ENCODE measurements at regions not wholly inside any gene's neighbourhood (a gene's known extent, or its start where the extent isn't known, plus 50 kb on each side); places are given as distances from the start of the nearest gene placed in this dataset.

DNA sequence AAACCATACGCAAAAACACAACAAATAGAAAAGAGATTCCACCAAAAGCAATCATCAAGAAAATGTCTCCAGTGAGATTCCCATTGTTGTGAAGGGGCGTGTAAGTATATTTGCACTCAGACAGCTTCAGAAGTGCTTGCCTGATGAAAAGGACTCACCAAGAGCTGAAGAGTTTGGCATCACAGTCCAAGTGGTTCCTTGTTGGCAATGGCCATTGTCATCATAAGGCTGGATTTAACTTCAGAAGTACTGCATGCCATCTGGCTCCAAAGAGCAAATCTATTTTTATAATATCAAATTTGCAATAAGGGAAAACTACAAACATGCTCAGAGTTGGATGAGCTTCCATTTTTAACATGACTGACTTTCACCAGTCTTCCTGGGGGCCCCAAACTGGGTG lies 505.3 kb upstream of the NR2F2 start:
- H4K5ac ChIP-seq (ENCODE audit: low read length): no peak overlapping the region
- DNase-seq: no peak
- H3K18ac ChIP-seq (ENCODE audit: low read length): no peak overlapping the region
- H4K8ac ChIP-seq (ENCODE audit: low read depth, low read length): no peak overlapping the region
- no peak overlapping the region for H3K27ac ChIP-seq (ENCODE audit: low read depth, low read length)
- H3K4ac ChIP-seq (ENCODE audit: low read depth, low read length): no peak overlapping the region
- H3K56ac ChIP-seq (ENCODE audit: low read length): no peak overlapping the region
- WGBS (ENCODE audit: extremely low coverage, insufficient coverage, low lambda C conversion rate): no CpG with 5 or more reads among the region's 2 CpGs
- H3K4me2 ChIP-seq (ENCODE audit: low read length): no peak overlapping the region
- H2BK5ac ChIP-seq (ENCODE audit: low read length): no peak overlapping the region
- H3K79me1 ChIP-seq (ENCODE audit: low read length): no peaks in the 10 kb centered on the region
- no peak overlapping the region for H2BK120ac ChIP-seq (ENCODE audit: low read depth, low read length)
- no peaks in the 10 kb centered on the region for H3K79me2 ChIP-seq (ENCODE audit: control insufficient read depth, insufficient read depth, low read length)
- no peak overlapping the region for H2AK5ac ChIP-seq (ENCODE audit: low read length)
- H3K36me3 ChIP-seq (ENCODE audit: control insufficient read depth, insufficient read depth, low read length): no peaks in the 10 kb centered on the region
- H3K4me1 ChIP-seq (ENCODE audit: control insufficient read depth, low read depth, low read length): no peaks in the 10 kb centered on the region
- H3K9ac ChIP-seq (ENCODE audit: low read length): no peak overlapping the region
- H3K27me3 ChIP-seq (ENCODE audit: insufficient read depth, low read length, poor library complexity): no peaks in the 10 kb centered on the region
- H3K23ac ChIP-seq (ENCODE audit: low read length): no peak overlapping the region
- no peak overlapping the region for H2BK15ac ChIP-seq (replicated peaks; ENCODE audit: low read depth)
- H3K4me3 ChIP-seq (ENCODE audit: low read length): no peak overlapping the region

DNA sequence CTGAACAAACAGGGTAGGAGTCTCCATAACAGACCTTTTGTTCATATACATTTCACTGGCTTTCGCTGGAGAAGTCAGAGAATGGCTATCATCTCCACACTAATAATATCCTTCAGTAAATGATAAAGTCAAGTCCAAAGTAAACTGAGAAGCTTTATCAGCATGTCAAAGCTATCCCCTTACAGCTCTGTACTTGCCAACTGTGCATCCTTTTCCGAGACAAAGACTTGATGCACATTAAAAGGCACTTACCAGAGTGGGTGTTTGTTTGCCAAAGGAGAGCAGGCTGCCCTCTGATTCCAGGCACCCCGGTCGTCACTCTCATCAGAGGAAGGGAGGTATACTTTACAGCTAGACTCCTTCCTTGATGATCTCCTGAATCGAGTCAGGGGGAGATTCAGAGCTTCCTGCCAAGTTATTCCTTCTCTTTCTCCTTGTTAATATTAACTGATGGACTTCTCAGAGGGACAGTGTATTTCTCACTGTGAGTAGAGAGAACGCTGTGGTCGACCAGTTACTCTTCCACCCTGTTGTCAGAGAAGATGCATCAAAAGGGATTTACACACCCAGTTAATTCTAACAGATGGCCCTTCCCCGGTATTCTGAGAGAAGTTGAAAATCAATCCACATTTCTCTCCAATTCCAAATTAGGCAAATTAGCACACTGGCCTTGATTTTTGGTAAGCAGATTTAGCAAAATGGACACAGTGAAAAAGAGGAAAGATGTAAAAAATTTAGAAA lies 504.7 kb upstream of the NR2F2 start:
- Histone ChIP-seq H4K5ac (ENCODE audit: low read length) (no peak overlapping the region), H3K23ac (ENCODE audit: low read length) (no peak overlapping the region), H2AK5ac (ENCODE audit: low read length) (no peak overlapping the region), H3K4me1 (ENCODE audit: control insufficient read depth, low read depth, low read length) (no peaks in the 10 kb centered on the region), H2BK120ac (ENCODE audit: low read depth, low read length) (no peak overlapping the region), H3K18ac (ENCODE audit: low read length) (no peak overlapping the region), H3K36me3 (ENCODE audit: control insufficient read depth, insufficient read depth, low read length) (no peaks in the 10 kb centered on the region), H3K9ac (ENCODE audit: low read length) (no peak overlapping the region), H3K4me3 (ENCODE audit: low read length) (no peak overlapping the region), H4K8ac (ENCODE audit: low read depth, low read length) (no peak overlapping the region), H2BK15ac (replicated peaks; ENCODE audit: low read depth) (no peak overlapping the region), H3K4me2 (ENCODE audit: low read length) (no peak overlapping the region), H3K27me3 (ENCODE audit: insufficient read depth, low read length, poor library complexity) (no peaks in the 10 kb centered on the region), H3K27ac (ENCODE audit: low read depth, low read length) (no peak overlapping the region), H3K79me2 (ENCODE audit: control insufficient read depth, insufficient read depth, low read length) (no peaks in the 10 kb centered on the region), H3K4ac (ENCODE audit: low read depth, low read length) (no peak overlapping the region), H3K56ac (ENCODE audit: low read length) (no peak overlapping the region), H3K79me1 (ENCODE audit: low read length) (no peaks in the 10 kb centered on the region), H2BK5ac (ENCODE audit: low read length) (no peak overlapping the region)
- WGBS (ENCODE audit: extremely low coverage, insufficient coverage, low lambda C conversion rate): no CpG with 5 or more reads among the region's 8 CpGs
- DNase-seq: no peak

DNA sequence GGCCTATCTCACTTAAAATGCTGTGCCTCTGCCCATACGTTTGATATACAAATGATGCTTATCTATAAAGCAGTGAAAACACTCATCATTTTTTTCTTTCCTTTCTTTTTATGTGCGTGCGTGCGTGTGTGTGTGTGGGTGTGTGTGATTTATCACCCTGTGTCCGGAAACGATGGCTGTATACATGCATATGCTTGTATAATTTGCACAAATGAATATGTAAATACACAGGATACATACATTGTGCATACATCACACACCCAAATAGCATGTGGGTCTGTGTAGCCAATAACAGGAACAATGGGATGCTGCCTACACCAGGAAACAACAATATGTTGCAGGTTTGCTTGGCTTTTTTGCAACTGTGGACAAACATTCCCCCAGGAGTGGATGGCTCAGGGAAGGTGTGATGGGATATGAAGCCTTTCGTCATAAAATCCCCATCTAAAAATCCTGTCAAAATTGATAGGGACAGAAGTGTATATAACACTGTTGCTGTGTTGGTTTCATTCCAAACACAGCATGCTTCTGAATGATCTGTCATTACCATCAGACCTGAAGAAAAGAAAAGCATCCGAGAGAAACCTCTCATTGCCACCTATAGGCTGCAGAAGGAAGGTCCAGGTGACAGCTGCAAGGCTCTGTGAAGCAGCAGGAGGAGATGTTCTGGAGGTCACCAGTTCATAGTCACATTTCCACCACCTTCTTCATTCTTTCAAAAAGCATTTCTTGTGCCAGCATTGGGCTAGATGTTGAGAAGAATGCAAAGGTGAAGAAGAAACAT lies 503.9 kb upstream of the NR2F2 start:
- no peak overlapping the region for H2BK120ac ChIP-seq (ENCODE audit: low read depth, low read length)
- peak; percentile 58 for DNase-seq
- H3K4me2 ChIP-seq (ENCODE audit: low read length): no peak overlapping the region
- no peak overlapping the region for H2AK5ac ChIP-seq (ENCODE audit: low read length)
- no peak overlapping the region for H3K23ac ChIP-seq (ENCODE audit: low read length)
- H3K27me3 ChIP-seq (ENCODE audit: insufficient read depth, low read length, poor library complexity): no peaks in the 10 kb centered on the region
- WGBS (ENCODE audit: extremely low coverage, insufficient coverage, low lambda C conversion rate): no CpG with 5 or more reads among the region's 8 CpGs
- H3K27ac ChIP-seq (ENCODE audit: low read depth, low read length): no peak overlapping the region
- no peak overlapping the region for H2BK5ac ChIP-seq (ENCODE audit: low read length)
- H3K4me1 ChIP-seq (ENCODE audit: control insufficient read depth, low read depth, low read length): no peaks in the 10 kb centered on the region
- no peak overlapping the region for H3K18ac ChIP-seq (ENCODE audit: low read length)
- H3K79me2 ChIP-seq (ENCODE audit: control insufficient read depth, insufficient read depth, low read length): no peaks in the 10 kb centered on the region
- H3K79me1 ChIP-seq (ENCODE audit: low read length): no peaks in the 10 kb centered on the region
- H4K5ac ChIP-seq (ENCODE audit: low read length): no peak overlapping the region
- no peaks in the 10 kb centered on the region for H3K36me3 ChIP-seq (ENCODE audit: control insufficient read depth, insufficient read depth, low read length)
- H3K4me3 ChIP-seq (ENCODE audit: low read length): no peak overlapping the region
- H3K4ac ChIP-seq (ENCODE audit: low read depth, low read length): no peak overlapping the region
- no peak overlapping the region for H2BK15ac ChIP-seq (replicated peaks; ENCODE audit: low read depth)
- H3K56ac ChIP-seq (ENCODE audit: low read length): no peak overlapping the region
- no peak overlapping the region for H3K9ac ChIP-seq (ENCODE audit: low read length)
- H4K8ac ChIP-seq (ENCODE audit: low read depth, low read length): no peak overlapping the region

DNA sequence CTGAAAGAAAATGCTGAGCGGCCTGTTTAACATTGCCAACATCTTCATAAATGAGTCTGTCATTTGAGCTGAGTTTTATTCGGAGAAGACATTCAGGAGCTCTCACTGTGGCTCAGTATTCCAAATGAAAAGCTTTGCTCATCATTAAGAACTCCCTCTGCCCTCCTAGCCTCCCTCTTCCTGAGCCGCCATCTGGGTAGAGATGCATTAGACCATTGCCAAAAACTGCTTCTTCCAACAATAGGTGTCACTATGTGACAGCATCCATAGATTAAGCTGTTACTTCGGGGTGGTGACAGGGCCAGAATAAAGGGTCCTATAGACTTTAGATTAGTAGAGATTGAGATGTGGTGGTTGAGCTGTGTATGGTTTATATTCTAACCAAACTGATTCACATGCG lies 501.4 kb upstream of the NR2F2 start:
- Histone ChIP-seq H4K8ac (ENCODE audit: low read depth, low read length) (no peak overlapping the region), H3K56ac (ENCODE audit: low read length) (no peak overlapping the region), H3K23ac (ENCODE audit: low read length) (no peak overlapping the region), H2BK15ac (replicated peaks; ENCODE audit: low read depth) (no peak overlapping the region), H4K5ac (ENCODE audit: low read length) (no peak overlapping the region), H3K4ac (ENCODE audit: low read depth, low read length) (no peak overlapping the region), H2BK120ac (ENCODE audit: low read depth, low read length) (no peak overlapping the region), H3K18ac (ENCODE audit: low read length) (no peak overlapping the region), H3K79me1 (ENCODE audit: low read length) (no peaks in the 10 kb centered on the region), H2AK5ac (ENCODE audit: low read length) (no peak overlapping the region), H3K4me2 (ENCODE audit: low read length) (no peak overlapping the region), H3K9ac (ENCODE audit: low read length) (no peak overlapping the region), H3K36me3 (ENCODE audit: control insufficient read depth, insufficient read depth, low read length) (no peaks in the 10 kb centered on the region), H3K4me1 (ENCODE audit: control insufficient read depth, low read depth, low read length) (no peaks in the 10 kb centered on the region), H3K27ac (ENCODE audit: low read depth, low read length) (no peak overlapping the region), H2BK5ac (ENCODE audit: low read length) (no peak overlapping the region), H3K27me3 (ENCODE audit: insufficient read depth, low read length, poor library complexity) (no peaks in the 10 kb centered on the region), H3K4me3 (ENCODE audit: low read length) (no peak overlapping the region), H3K79me2 (ENCODE audit: control insufficient read depth, insufficient read depth, low read length) (no peaks in the 10 kb centered on the region)
- peak; percentile 15 for DNase-seq
- no CpG with 5 or more reads among the region's 5 CpGs for WGBS (ENCODE audit: extremely low coverage, insufficient coverage, low lambda C conversion rate)

DNA sequence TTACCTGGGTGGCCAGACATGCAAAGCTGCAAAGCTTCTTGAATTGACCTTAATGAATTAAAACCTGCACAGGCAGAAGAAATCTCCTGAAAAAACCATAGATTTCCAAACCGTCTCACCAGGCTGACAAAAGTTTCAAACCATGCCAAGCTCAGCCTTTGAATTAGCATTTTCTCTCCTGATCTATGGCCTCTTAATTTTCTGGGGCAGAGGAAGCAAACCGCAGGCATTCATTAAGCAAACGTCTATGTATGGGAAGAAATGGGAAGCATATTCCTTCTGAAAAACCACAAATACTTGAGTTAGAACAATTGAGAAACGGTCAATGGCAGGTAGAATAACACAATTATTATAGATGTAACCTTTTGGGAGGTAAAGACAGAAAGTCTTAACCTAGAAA lies 500.2 kb upstream of the NR2F2 start:
- no peaks in the 10 kb centered on the region for H3K4me1 ChIP-seq (ENCODE audit: control insufficient read depth, low read depth, low read length)
- H3K18ac ChIP-seq (ENCODE audit: low read length): no peak overlapping the region
- H3K4me2 ChIP-seq (ENCODE audit: low read length): no peak overlapping the region
- H3K56ac ChIP-seq (ENCODE audit: low read length): no peak overlapping the region
- no peak overlapping the region for H3K23ac ChIP-seq (ENCODE audit: low read length)
- H2BK5ac ChIP-seq (ENCODE audit: low read length): no peak overlapping the region
- no peak overlapping the region for H2BK120ac ChIP-seq (ENCODE audit: low read depth, low read length)
- no peak overlapping the region for H3K4me3 ChIP-seq (ENCODE audit: low read length)
- no peak overlapping the region for H3K4ac ChIP-seq (ENCODE audit: low read depth, low read length)
- WGBS (ENCODE audit: extremely low coverage, insufficient coverage, low lambda C conversion rate): no CpG with 5 or more reads among the region's 4 CpGs
- no peak overlapping the region for H4K8ac ChIP-seq (ENCODE audit: low read depth, low read length)
- H3K27ac ChIP-seq (ENCODE audit: low read depth, low read length): no peak overlapping the region
- no peak overlapping the region for H2AK5ac ChIP-seq (ENCODE audit: low read length)
- H3K36me3 ChIP-seq (ENCODE audit: control insufficient read depth, insufficient read depth, low read length): no peaks in the 10 kb centered on the region
- no peak for DNase-seq
- H3K79me1 ChIP-seq (ENCODE audit: low read length): no peaks in the 10 kb centered on the region
- H2BK15ac ChIP-seq (replicated peaks; ENCODE audit: low read depth): no peak overlapping the region
- no peaks in the 10 kb centered on the region for H3K79me2 ChIP-seq (ENCODE audit: control insufficient read depth, insufficient read depth, low read length)
- no peak overlapping the region for H4K5ac ChIP-seq (ENCODE audit: low read length)
- H3K9ac ChIP-seq (ENCODE audit: low read length): no peak overlapping the region
- H3K27me3 ChIP-seq (ENCODE audit: insufficient read depth, low read length, poor library complexity): no peaks in the 10 kb centered on the region
